NCI-H1092 treated with DMSO at 0.1 percent for 48 hours (cell line): ENCODE measurements at regions not wholly inside any gene's neighbourhood (a gene's known extent, or its start where the extent isn't known, plus 50 kb on each side); places are given as distances from the start of the nearest gene placed in this dataset.
A peak's percentile ranks its signal among the peaks of the same experiment; 100 is the strongest.
"Not testable (repeated sequence)": the region's sequence is repeated elsewhere in the genome, so short reads cannot be mapped to it uniquely, and the experiment has no call there.

Experiments
- DNase-seq: peaks from one replicate; lab custom pipeline; 2025; lab: John Stamatoyannopoulos, UW

GRCh38 chr1:30090162-30090820 is 633.1 kb downstream of the MATN1 start:
- no peak for DNase-seq

DNA sequence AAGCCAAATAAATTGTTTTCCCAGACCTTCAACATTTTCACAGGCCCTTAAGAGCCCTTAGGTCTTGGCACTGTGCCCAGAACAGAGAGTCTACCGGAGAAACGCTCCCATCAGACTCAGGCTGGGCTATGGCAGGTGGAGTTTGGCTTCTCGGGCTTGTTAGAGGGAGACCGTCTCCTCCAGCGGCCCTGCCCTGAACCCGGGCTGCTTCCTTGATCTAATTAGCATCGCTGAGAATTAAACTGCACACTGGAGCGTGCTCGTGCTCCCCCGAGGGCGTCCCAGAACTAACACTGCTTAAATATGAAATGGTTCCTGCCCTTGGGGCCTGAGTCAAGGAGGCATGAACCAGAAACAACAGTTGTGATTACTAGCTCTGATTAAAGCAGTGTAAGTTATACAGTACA is 634.4 kb downstream of the MATN1 start:
- DNase-seq = peak; percentile 99

GRCh38 chr1:30088594-30088993 is 634.8 kb downstream of the MATN1 start:
- DNase-seq = no peak

- DNase-seq = peak; percentile 26
Measured at GRCh38 chr1:30087465-30087864, 635.9 kb downstream of the MATN1 start.

DNA sequence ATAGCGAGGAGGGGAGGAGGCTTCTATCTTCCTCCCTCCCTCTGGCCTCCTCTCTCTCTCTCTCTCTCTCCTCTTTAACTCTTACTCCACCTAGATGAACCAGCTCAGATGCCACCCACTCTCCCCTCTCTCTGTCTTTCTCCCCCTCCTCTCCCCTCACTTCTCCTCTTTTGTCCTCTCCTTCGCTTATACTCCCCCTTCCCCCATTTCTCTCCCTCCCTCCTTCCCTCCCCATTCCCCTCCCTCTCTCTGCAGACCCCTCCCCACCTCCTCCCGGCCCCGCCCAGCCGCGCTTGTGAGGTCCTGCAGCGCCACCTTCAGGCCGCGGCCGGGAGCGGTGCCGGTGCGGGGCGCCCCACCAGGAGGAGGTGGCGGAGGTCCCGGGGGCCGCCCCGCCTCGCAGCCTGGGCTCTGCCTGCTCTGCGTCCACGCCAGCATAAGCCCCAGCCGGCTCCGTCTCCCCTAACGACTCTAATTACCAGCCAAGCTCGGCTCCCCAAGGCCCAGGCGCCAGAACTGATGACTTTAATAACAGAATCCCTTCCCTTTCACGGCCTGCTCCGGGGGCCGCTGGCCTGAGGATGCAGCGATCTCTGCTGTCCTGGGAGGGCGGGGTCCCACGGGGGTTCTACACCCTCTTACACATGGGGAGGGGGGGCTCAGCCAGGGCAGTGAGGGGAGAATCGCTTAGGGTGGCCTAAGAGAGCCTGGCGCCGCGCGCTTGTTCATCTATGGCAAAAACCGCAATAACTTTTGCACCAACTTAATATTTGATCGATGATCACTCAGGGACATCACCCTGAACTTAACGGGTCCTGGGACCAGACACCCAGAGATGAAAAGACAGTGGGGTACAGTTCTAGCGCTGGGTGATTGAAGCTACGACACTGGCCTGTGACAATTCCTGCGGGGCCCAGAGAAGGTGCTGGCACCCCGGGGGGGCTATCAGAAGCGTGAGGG is 637.3 kb downstream of the MATN1 start:
- peak; percentile 61 for DNase-seq

- DNase-seq = no peak
Measured at GRCh38 chr1:30084909-30085571, 638.3 kb downstream of the MATN1 start.

DNA sequence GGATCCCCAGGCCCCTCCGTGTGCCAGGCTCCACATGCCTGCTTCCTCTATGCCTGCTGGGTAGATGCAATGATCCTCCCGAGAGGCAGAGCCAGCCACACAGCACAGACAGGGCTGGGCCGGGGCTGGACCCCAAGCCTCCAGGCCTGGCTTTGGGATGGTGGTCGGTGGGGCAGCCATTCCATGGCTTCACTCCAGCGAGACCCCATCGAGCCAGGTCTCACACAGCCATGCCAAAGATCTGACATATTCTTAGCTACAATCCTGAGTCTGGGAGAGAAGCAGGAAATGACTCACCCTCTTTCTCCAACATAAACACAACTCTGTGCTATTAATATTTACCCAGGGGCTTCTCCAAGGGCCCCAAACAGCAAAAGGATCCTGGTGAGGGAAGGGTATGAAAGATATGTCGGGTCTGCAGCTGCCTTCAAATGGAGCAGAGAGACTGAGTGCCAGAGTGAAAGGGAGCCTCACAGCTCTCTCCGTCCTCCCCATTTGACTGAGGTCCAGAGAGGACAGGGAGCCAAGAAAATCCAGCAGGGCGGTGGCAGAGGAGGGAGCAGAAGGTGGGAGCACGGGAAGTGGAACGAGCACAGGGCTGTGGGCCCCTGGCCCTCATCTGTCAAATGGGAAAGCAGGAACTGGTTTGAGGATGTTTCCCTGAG is 639.5 kb downstream of the MATN1 start:
- no peak for DNase-seq

DNA sequence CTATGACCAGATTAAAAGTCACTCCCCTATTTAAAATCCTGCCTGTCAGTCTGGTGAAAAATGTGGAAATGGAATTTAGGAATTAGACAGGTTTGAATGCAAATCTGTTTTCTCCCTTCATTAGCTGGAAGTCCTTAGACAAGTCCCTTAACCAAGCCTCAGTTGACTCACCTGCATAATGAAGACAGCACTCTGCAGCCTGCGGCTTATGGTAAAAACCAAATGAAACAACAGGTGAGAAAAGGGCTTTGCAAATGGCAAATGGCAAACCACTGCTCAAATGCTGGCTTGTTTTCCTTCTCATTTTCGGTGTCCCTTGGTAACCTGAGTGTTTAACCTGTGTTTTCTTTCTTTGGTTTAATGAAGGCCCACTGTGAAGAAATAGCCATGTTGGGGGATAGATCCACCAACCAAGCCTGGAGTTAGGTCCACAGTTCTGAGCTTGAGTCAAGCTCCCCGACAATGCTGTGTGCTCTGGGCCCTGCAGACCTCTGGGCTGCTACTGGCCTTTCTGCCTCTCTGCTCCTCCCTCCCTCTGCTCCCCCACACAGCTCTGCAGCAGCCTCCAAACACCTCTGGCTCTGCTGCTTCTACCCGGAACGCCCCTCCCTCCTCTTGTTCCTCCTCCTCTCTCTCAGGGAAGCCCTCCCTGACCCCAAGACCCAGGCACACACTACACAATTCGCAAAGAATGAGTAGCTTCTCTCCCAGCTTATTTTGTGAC is 641.8 kb downstream of the MATN1 start:
- DNase-seq = no peak

DNA sequence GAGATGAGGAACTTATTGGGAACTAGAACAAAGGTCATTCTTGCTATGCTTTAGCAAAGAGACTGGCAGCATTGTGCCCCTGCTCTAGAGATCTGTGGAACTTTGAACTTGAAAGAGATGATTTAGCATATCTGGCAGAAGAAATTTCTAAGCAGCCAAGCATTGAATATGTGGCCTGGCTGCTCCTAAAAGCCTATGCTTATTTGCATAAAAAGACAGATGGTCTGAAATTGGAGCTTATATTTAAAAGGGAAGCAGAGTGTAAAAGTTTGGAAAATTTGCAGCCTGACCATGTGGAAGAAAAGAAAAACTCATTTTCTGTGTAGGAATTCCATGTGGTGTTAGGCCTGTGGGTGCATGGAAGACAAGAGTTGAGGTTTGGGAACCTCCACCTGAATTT is 647.5 kb downstream of the MATN1 start:
- not testable (repeated sequence) for DNase-seq

GRCh38 chr1:30068787-30069472 is 654.5 kb downstream of the MATN1 start:
- no peak for DNase-seq

GRCh38 chr1:30064547-30064946 is 658.8 kb downstream of the MATN1 start:
- DNase-seq = no peak

DNA sequence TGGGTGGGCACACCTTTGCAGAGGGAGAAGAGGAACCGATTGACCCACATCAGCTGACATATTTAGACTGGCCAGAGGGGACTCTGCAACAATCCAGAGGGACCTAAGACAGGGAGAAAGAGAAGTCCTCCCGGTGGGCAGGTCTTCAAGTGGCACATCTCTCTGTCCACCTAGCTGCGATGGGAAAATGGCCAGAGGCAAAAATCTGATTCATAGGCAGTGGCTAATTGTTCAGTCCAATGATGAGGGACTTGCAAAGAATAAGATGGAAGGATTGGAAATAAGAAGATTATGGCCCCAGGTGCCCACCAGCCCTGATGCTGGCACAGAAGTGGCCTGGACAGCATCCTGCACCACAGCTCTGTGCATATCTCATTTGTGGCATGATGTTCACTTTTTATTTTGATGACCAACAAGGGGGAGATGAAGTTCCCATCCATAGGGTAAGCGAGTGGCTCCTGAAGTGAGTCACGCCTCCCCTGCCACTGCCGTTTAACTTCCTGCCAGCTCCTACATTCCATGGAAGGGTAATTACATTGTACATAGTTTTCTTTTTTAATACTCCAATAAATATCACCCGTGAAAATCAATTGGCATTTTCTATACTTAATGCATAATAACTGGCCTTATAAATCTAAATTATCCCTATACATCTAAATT is 659.6 kb downstream of the MATN1 start:
- no peak for DNase-seq

DNA sequence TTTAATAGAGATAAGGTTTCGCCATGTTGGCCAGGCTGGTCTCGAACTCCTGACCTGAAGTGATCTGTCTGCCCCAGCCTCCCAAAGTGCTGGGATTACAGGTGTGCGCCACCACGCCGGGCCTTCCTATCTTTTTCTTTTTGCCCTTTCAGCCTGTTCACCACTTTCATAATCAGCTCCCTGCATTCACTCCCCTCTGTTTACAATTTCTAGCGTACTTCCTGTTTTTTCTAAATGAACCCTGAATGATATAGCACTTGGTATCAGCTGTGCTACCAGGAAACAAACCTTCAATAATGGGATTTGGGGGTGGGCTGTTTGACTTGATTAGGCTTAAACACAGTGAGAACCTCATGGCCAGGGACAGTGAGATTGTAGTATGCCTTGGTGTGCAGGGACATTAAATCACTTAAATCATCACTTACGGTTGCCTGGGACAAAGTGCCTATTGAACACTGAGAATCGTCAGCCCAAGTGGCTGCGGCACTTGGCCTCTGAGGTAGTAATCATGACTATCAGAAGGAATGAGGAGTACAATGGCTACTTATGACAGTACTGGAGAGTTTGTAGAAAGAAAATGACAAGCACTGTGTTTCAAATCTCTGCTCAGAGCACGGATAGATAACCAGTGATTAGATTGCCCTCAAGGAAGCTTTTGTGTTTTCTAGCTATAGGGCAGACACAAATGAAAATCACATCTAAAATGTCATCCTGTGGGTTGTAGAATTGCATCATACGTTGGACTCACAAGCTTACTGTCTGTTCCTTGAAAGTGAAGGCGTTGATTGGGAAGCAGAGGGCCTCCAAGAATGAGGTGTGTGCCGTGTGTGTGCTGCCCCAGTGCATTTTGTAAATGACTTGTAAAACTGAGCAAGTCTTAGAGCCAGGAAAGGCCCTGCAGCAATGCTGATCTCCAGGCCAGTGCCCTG is 661.8 kb downstream of the MATN1 start:
- no peak for DNase-seq

DNA sequence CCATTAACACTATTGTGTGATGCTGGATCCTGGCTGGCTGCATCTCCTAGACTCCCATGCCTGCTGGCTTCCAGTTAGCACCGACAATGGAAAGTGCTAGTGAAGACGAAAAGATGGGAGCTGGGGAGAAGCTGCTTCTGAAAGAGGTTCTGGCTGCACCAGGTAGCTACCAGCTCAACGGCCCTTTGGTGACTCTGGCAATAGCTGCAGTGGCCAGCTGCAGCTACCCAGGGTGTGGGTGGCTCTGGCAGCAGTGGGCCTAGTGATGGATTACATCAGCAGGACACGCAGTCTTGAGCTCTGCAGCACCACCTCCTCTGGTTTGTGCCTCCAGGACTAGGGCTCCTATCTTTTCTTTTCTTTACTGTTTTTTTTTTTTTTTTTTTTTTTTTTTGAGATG is 662.6 kb downstream of the MATN1 start:
- DNase-seq = no peak

DNA sequence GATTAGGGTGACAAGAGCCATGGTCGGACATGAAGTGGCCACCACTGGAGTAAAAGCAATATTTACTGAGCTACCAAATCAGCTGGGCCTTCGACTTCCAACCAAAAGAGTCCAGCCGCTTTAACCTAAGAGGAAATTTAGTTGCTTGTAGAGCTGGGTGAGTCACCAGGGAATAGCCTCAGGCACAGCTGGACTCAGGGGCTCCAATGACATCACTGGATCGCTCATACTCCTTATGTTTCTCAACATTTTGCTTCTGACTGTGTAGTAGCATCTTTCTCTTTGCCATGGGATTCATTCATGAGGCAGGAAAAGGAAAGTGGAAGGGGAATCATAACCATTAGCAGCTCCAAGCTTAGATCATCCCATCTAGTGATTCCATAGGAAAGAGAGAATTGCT is 664.4 kb downstream of the MATN1 start:
- no peak for DNase-seq

DNA sequence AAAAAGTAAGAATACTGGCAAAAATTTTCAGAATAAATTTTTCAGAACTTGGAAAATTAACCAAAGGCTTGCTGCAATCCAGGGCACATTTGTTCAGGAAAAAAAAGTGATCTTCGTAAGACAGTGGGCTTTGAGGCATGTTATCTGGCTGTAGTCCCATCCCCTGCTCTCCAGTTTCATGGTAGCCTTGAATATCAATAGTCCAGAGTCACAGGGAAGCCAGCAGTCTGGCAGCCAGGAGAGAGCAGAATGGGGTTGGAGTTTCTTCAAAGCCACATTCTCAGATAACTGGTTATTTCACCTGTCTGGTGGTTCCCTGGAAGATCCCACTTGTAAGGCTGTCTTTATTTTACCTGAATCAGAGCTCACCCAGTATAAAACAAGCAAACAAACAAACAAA is 669.3 kb downstream of the MATN1 start:
- DNase-seq = no peak

DNA sequence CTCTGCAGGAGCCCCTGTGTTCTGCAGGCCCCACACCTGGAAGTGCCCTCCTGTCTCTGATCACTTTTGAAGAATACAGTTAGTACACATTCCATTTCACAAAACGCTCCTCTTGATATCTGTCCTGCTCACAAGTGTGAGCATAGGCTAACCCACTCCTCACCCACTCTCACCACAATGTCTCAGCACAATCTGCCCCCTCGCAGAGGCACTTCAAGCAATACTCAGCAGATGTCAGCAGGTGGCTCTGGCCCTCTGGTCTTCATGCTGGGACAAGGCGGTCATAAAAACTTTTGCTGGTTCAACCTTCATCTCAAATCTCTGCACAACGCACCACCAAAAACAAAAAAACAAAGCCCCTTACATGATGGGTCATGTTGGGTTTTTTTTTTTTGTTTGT is 671.2 kb downstream of the MATN1 start:
- no peak for DNase-seq

- no peak for DNase-seq
Measured at GRCh38 chr1:30051777-30052176, 671.6 kb downstream of the MATN1 start.

DNA sequence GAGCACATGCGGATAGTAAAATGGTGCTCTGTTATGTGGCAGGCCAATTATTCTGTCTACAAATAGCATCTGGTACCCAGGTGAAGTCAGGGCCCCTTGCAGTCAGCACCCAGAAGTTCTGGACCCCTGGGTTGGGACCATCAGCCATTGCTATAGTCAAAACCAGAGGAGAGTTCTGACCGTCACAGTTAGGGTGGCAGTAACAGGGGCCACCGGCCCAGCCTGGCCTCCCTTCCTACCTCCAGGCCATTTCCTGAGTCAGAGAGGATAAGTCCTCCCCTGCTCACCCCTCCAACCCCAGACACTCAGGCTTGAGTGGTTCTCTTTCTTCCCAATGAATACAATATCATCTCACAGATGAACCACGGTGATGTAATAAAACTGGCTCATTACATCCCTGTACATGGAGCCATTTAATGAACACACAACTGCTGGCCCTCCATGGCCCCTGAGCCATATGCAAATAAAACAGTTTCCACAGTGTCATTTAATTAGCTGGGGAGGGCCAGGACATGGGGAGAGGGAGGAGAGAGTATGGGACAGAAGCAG is 673.6 kb downstream of the MATN1 start:
- no peak for DNase-seq
